C4-2B (cell line): ENCODE measurements at regions not wholly inside any gene's neighbourhood (a gene's known extent, or its start where the extent isn't known, plus 50 kb on each side); places are given as distances from the start of the nearest gene placed in this dataset.
"Not testable (repeated sequence)": the region's sequence is repeated elsewhere in the genome, so short reads cannot be mapped to it uniquely, and the experiment has no call there.

Experiments used
- H3K27ac ChIP-seq: fragments of 450-650 bp; 2 replicates; pipeline ENCODE4 v1.5.1; 2017
- ZFX ChIP-seq: fragments of 450-650 bp; IDR thresholded peaks from 2 replicates; pipeline ENCODE4 v1.6.1; 2017
- TF ChIP-seq, protein P1 (sequence below): fragments of 450-650 bp; conservative IDR thresholded peaks from 2 replicates; pipeline ENCODE4 v1.5.1; 2017; ENCODE audit warnings: mild to moderate bottlenecking

DNA sequence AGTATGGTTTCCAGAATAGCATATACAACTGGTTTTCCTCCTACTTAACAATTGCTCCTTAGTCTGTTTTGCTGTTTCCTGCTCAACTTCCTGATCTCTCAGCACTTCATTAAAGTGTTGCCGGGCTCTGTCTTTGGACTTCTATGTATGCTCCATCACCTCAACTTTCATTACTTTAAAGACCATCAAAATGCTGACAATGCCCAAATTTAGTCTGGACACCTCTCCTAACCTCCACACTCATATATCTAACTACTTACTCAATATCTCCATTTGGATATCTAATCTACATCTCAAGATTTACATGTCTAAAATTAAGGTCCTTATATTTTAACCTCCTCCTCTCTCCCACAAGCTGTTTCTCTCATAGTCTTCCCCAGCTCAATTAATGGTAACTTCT lies 54.4 kb upstream of the LGR5 start:
- no peak overlapping the region for H3K27ac ChIP-seq
- TF ChIP-seq ZFX = no peak
- TF ChIP-seq, protein P1, sequence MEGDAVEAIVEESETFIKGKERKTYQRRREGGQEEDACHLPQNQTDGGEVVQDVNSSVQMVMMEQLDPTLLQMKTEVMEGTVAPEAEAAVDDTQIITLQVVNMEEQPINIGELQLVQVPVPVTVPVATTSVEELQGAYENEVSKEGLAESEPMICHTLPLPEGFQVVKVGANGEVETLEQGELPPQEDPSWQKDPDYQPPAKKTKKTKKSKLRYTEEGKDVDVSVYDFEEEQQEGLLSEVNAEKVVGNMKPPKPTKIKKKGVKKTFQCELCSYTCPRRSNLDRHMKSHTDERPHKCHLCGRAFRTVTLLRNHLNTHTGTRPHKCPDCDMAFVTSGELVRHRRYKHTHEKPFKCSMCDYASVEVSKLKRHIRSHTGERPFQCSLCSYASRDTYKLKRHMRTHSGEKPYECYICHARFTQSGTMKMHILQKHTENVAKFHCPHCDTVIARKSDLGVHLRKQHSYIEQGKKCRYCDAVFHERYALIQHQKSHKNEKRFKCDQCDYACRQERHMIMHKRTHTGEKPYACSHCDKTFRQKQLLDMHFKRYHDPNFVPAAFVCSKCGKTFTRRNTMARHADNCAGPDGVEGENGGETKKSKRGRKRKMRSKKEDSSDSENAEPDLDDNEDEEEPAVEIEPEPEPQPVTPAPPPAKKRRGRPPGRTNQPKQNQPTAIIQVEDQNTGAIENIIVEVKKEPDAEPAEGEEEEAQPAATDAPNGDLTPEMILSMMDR = no peak

DNA sequence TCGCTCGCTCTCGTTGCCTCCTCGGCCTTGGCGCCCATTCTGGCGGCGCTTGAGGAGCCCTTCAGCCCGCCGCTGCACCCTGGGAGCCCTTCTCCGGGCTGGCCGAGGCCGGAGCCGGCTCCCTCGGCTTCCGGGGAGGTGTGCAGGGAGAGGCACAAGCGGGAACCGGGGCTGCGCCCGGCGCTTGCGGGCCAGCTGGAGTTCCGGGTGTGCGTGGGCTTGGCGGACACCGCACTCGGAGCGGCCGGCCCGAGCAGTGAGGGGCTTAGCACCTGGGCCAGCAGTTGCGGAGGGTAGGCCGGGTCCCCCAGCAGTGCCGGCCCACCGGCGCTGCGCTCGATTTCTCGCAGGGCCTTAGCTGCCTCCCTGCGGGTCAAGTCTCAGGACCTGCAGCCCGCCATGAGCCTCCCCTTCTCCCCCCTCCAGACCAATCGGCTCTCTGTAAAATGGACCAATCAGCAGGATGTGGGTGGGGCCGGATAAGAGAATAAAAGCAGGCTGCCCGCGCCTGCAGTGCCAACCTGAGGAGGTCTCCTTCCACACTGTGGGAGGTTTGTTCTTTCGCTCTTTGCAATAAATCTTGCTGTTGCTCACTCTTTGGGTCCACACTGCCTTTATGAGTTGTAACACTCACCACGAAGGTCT lies 62.8 kb upstream of the LGR5 start:
- not testable (repeated sequence) for H3K27ac ChIP-seq

DNA sequence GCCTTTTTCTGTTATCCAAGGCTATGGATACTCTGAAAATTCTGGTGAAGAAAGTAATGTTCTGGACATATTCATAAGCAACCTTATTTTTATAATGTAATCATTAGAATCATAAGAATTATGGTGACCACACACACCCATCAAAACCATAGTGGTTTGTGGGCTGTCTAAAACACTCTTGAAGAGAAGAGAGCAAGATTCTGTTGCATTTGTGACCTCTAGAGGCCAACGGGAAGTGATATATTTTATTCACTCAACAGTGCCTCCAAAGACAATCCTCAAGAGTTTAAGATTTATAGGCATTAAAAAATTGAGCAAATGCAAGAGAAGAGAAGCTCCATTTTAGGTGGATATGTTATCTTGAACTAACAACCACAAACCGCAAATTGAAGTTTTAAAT lies 68.5 kb upstream of the LGR5 start:
- H3K27ac ChIP-seq = no peak overlapping the region
- no peak for TF ChIP-seq ZFX
- TF ChIP-seq, protein P1 = peak; percentile 21

DNA sequence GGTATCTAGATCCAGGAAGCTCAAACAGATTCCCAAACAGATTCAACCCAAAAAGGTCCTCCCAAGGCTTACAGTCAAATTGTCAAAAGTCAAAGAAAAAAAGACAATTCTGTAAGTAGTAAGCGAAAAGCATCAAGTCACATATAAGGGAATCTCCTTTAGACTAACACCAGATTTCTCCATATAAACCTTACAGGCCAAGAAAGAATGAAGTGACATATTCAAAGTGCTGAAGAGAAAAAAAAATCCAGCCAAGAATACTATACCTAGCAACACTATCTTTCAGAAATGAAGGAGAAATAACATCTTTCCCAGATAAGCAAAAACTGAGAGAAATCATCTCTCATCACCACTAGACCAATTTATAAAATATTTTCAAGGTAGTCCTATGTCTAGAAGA lies 79.6 kb upstream of the LGR5 start:
- TF ChIP-seq, protein P1 = no peak
- TF ChIP-seq ZFX = no peak
- H3K27ac ChIP-seq = no peak overlapping the region

DNA sequence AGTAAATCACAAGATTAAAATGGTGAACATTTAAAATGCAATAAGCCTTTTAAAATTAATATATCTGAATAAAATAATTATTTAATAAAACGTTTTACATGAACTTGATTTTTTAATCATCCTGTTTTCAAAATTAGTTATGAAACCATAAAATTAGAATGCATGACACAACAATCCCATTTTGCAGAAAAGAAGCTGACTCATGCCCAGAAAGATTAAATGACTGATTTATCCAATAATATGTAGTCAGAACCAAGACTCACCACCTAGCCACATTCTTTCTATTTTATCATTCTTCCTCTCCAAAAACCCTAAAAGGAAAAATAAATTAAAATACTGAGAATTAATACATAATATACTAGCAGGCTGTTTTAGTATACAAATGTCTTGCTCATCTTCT lies 83.0 kb upstream of the LGR5 start:
- no peak for TF ChIP-seq ZFX
- TF ChIP-seq, protein P1 = no peak

DNA sequence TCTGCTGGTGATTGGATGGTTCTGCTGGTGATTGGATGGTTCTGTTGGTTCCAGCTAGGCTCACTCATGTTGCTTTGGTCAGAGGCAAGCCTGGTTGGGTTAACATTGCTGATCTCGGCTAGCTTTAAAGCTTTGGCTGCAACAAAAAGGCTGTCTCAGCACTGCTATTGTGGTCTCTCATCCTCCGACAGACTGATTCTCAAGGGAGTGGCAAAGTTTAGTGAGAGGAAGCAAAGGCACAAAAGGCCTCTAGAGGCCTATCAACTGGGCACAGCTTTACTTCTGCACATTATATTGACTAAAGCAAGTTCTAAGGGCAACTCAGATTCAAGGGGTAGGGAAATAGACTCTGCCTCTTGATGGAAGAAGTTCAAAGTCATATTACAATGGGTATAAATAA lies 84.7 kb upstream of the LGR5 start:
- TF ChIP-seq ZFX = no peak
- TF ChIP-seq, protein P1 = no peak
- H3K27ac ChIP-seq = no peak overlapping the region

More for the DNA sequence above, 83.0 kb upstream of the LGR5 start:
- H3K27ac ChIP-seq = no peak overlapping the region

DNA sequence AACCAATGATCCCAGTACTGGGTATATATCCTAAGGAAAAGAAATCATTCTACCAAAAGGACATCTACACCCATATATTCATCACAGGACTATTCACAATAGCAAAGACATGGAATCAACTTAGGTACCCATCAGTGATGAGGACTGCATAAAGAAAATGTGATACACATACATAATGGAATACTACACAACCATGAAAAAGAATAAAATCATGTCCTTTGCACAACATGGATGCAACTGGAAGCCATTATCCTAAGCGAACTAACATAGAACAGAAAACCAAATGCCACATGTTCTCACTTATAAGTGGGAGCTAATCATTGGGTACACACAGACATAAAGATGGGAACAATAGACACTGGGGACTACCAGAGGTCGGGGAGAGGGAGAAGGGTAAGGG lies 86.0 kb upstream of the LGR5 start:
- TF ChIP-seq ZFX = no peak
- TF ChIP-seq, protein P1 = no peak
- H3K27ac ChIP-seq = no peak overlapping the region

DNA sequence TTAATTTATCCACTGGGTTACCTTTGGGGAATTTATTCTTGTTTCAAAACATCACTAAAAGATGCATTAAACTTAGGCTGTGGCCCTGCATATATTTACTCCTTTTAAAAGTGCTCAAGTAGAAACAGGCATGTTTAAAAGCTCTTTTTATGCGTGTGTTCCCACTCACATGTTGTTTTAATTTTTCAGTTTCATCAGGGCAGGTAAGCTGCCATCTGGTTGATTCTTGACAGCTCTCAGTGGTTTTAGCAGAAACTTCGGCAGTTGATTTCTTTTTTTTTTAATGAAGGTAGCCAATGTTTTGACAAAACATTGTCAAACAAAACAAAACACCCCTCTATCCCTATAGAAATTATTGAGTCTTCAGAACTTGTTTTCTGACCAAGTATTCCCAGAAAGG lies 89.6 kb upstream of the LGR5 start:
- no peak overlapping the region for H3K27ac ChIP-seq
- no peak for TF ChIP-seq ZFX
- TF ChIP-seq, protein P1 = no peak
